PFSK-1 (cell line): ENCODE measurements at regions not wholly inside any gene's neighbourhood (a gene's known extent, or its start where the extent isn't known, plus 50 kb on each side); places are given as distances from the start of the nearest gene placed in this dataset.

Source experiments
- FOXP2 ChIP-seq: optimal IDR thresholded peaks from 2 replicates; pipeline ENCODE3; 2011; ENCODE audit warnings: borderline replicate concordance, control low read depth, inconsistent platforms; ENCODE audit not compliant: insufficient read depth; ENCODE audit errors: extremely low read length, extremely low read depth
- POLR2AphosphoS5 ChIP-seq: IDR thresholded peaks from 2 replicates; pipeline ENCODE4 v1.6.1; 2012; ENCODE audit warnings: low read depth, mild to moderate bottlenecking, control low read depth, low read length, moderate library complexity
- SIN3A ChIP-seq: IDR thresholded peaks from 2 replicates; pipeline ENCODE4 v1.6.1; 2012; ENCODE audit warnings: mild to moderate bottlenecking, low read length, moderate library complexity, borderline replicate concordance; ENCODE audit not compliant: insufficient read depth
- TAF1 ChIP-seq: IDR thresholded peaks from 2 replicates; pipeline ENCODE4 v1.6.1; 2012; ENCODE audit warnings: low read length, control low read depth, borderline replicate concordance; ENCODE audit not compliant: insufficient read depth
- TF ChIP-seq, protein P1 (sequence below), 2 experiments: IDR thresholded peaks; 2 replicates each; pipeline versions ENCODE4 v1.6.1 to v1.8.0; 2011 to 2012; ENCODE audit warnings: low read depth in 2 of 2, low read length in 2 of 2, control low read depth in 1 of 2, inconsistent platforms in 1 of 2, mild to moderate bottlenecking in 1 of 2, moderate library complexity in 1 of 2; ENCODE audit not compliant: insufficient read depth in 1 of 2

DNA sequence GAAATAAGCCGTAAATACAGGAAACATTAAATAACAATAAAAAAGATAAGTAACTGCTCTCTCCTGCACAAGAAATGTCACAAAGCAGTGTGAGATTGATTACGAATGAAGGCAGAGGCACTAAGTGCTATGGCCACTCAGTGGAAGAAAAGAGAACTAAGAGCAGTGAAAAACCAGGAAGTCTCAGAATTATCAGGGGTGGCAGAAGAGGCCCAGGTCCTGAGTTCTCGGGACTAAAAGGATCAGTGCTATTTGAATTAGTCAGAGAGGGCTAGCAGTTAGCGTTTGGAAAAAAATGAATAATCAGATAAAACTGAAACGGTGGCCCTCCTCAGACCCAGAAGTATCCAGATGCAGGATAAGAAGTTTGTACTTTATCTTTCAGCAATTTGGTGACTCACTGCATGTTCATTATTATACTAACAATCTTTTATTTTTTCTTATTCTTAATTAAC lies 367.1 kb downstream of the ZEB2 start:
- TF ChIP-seq, protein P1, sequence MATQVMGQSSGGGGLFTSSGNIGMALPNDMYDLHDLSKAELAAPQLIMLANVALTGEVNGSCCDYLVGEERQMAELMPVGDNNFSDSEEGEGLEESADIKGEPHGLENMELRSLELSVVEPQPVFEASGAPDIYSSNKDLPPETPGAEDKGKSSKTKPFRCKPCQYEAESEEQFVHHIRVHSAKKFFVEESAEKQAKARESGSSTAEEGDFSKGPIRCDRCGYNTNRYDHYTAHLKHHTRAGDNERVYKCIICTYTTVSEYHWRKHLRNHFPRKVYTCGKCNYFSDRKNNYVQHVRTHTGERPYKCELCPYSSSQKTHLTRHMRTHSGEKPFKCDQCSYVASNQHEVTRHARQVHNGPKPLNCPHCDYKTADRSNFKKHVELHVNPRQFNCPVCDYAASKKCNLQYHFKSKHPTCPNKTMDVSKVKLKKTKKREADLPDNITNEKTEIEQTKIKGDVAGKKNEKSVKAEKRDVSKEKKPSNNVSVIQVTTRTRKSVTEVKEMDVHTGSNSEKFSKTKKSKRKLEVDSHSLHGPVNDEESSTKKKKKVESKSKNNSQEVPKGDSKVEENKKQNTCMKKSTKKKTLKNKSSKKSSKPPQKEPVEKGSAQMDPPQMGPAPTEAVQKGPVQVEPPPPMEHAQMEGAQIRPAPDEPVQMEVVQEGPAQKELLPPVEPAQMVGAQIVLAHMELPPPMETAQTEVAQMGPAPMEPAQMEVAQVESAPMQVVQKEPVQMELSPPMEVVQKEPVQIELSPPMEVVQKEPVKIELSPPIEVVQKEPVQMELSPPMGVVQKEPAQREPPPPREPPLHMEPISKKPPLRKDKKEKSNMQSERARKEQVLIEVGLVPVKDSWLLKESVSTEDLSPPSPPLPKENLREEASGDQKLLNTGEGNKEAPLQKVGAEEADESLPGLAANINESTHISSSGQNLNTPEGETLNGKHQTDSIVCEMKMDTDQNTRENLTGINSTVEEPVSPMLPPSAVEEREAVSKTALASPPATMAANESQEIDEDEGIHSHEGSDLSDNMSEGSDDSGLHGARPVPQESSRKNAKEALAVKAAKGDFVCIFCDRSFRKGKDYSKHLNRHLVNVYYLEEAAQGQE (IDR thresholded peaks at IDR 0.05; ENCODE audit: insufficient read depth in 1 of 2, low read depth in 2 of 2, low read length in 2 of 2): no peak
- no peak for TF ChIP-seq SIN3A
- TF ChIP-seq TAF1: no peak
- no peak for TF ChIP-seq FOXP2
- TF ChIP-seq POLR2AphosphoS5: no peak

DNA sequence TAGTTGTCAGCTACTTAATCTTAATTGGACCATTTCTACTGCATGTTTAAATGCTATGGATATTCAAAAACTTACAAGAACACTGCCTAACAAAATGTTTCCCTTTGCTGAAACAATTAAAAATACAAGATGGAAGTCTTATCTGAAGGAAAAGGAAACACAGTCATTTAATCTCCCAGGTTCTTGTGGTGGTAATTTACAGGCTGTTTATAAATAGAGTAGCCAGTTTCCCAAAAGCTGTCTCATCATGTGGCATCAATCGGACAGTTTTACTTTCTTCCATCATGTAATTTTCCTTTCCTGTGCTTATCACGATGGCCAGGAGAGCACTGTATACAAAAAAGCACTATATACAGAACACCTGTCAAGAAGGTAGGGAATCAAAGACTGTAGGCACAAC lies 368.1 kb downstream of the ZEB2 start:
- TF ChIP-seq TAF1 (no peak), SIN3A (no peak), FOXP2 (no peak), POLR2AphosphoS5 (no peak)
- TF ChIP-seq, protein P1 (IDR thresholded peaks at IDR 0.05; ENCODE audit: insufficient read depth in 1 of 2, low read depth in 2 of 2, low read length in 2 of 2): no peak

DNA sequence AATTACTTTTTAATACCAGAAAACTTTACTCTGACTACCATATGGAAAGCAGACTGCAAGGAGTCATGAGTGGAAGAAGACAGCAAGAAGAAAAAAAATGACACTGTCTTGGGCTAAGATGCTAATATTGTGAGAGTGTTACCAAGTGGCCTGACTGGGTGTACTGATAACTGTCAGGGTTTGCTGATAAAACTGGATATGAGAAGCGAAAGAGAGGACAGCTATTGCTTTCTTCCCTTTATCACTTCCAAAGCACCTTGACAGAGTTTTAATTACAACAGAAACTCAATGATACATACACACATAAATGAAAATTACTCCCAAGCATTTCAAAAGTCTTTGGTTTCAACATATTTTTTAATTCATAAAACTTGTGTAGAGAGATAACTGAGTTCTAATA lies 368.5 kb downstream of the ZEB2 start:
- no peak for TF ChIP-seq FOXP2
- TF ChIP-seq, protein P1 (IDR thresholded peaks at IDR 0.05; ENCODE audit: insufficient read depth in 1 of 2, low read depth in 2 of 2, low read length in 2 of 2): no peak
- no peak for TF ChIP-seq SIN3A
- TF ChIP-seq POLR2AphosphoS5: no peak
- TF ChIP-seq TAF1: no peak

DNA sequence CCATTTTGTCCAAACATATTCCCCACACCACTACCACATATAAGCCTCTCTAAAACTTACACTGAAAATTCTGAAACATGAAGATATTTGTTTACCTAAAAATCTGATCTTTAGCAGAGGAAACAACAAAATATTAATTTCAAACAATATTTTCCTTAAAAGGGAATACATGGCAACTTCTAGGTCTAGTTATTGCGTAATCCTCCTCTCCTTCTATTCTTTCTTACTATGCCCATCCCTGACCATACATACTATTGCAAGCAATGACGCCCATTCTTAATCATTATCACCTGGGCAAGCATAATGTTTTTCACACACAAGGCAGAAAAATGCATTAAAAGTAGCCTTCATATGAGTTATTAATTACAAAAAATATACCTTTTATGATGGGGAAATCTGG lies 372.6 kb downstream of the ZEB2 start:
- TF ChIP-seq FOXP2: no peak
- TF ChIP-seq POLR2AphosphoS5: no peak
- TF ChIP-seq SIN3A: no peak
- TF ChIP-seq, protein P1 (IDR thresholded peaks at IDR 0.05; ENCODE audit: insufficient read depth in 1 of 2, low read depth in 2 of 2, low read length in 2 of 2): no peak
- TF ChIP-seq TAF1: no peak

DNA sequence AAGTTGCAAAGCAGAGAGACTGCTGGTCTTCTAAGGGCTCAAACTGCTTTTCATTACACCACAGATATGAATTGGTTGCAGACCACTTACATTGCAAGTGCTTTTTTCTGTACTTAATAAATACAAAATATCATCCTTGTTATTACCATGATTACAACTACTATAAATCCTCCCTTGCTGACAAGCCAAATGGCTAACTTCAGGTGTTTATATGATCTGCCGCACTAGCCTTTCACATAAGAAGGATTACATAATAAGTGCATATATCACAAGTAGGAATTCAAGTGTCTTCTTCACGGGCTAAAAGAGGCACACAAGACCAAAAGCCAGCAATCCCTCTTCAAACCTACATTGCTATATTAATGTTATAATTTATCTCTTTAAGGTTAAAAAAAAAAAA lies 373.0 kb downstream of the ZEB2 start:
- TF ChIP-seq SIN3A: no peak
- TF ChIP-seq, protein P1 (IDR thresholded peaks at IDR 0.05; ENCODE audit: insufficient read depth in 1 of 2, low read depth in 2 of 2, low read length in 2 of 2): no peak
- no peak for TF ChIP-seq POLR2AphosphoS5
- no peak for TF ChIP-seq FOXP2
- TF ChIP-seq TAF1: no peak
